HS-27A (cell line): ENCODE measurements at regions not wholly inside any gene's neighbourhood (a gene's known extent, or its start where the extent isn't known, plus 50 kb on each side); places are given as distances from the start of the nearest gene placed in this dataset.

Source experiments
- DNase-seq: peaks from one replicate; pipeline ENCODE4 v3.0.0-alpha.2; 2012; ENCODE audit warnings: low read depth, missing footprints

- DNase-seq: no peak
Measured at GRCh38 chr5:110356677-110357076, 369.8 kb downstream of the TMEM232 start.

GRCh38 chr5:110359221-110359620 is 367.2 kb downstream of the TMEM232 start:
- DNase-seq: no peak

- DNase-seq: no peak
Measured at GRCh38 chr5:110361471-110361870, 365.0 kb downstream of the TMEM232 start.

GRCh38 chr5:110362261-110362660 is 364.2 kb downstream of the TMEM232 start:
- no peak for DNase-seq

GRCh38 chr5:110366716-110367115 is 359.8 kb downstream of the TMEM232 start:
- DNase-seq: no peak
